ENCODE measurements at regions not wholly inside any gene's neighbourhood (a gene's known extent, or its start where the extent isn't known, plus 50 kb on each side); places are given as distances from the start of the nearest gene placed in this dataset.
"Not testable (repeated sequence)": the region's sequence is repeated elsewhere in the genome, so short reads cannot be mapped to it uniquely, and the experiment has no call there.

DNA sequence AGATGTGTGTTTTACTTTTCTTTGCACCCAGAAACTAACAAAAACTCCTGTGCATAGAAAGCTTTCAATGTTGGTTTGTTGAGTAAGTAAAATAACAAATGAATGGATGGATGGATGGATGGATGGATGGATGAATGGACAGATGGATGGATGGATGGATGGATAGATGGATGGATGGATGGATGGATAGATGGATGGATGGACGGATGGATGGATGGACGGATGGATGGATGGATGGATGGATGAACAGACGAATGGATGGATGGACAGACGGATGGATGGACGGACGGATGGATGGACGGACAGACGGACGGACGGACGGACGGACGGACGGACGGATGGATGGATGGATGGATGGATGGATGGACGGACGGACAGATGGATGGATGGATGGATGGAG lies 181.7 kb downstream of the C6orf118 start:
- not testable (repeated sequence) for H2BK5ac ChIP-seq (ENCODE audit: low read depth, low read length, poor library complexity, severe bottlenecking); H3K79me1 ChIP-seq (replicated peaks; ENCODE audit: low read length, poor library complexity, severe bottlenecking); DNase-seq; H3K4ac ChIP-seq (ENCODE audit: low read depth in 1 of 2, low read length in 2 of 2); H3K9me3 ChIP-seq (ENCODE audit: control insufficient read depth, low read length); H3K18ac ChIP-seq (ENCODE audit: low read depth in 1 of 2, low read length in 2 of 2); H3K4me1 ChIP-seq (ENCODE audit: control insufficient read depth, insufficient read depth, low read depth, low read length); H4K91ac ChIP-seq (ENCODE audit: low read length); H2BK15ac ChIP-seq (ENCODE audit: low read depth, poor library complexity, severe bottlenecking); H2BK120ac ChIP-seq (ENCODE audit: low read depth, low read length); H2AK5ac ChIP-seq (ENCODE audit: low read length, severe bottlenecking); H2BK12ac ChIP-seq (ENCODE audit: low read length in 2 of 2); H4K8ac ChIP-seq (ENCODE audit: low read length); H3K27me3 ChIP-seq (ENCODE audit: control insufficient read depth in 1 of 2, insufficient read depth in 1 of 2, low read length in 2 of 2); H3K36me3 ChIP-seq (ENCODE audit: control insufficient read depth in 1 of 2, insufficient read depth in 2 of 2, low read depth in 1 of 2, low read length in 2 of 2); H3K23ac ChIP-seq (ENCODE audit: low read length in 2 of 2); H3K4me2 ChIP-seq (ENCODE audit: low read length, poor library complexity, severe bottlenecking); H3K27ac ChIP-seq (ENCODE audit: low read length, poor library complexity, severe bottlenecking); H2AFZ ChIP-seq (ENCODE audit: low read depth, low read length); H3K9ac ChIP-seq (ENCODE audit: low read length); H3K4me3 ChIP-seq (ENCODE audit: insufficient read depth in 1 of 2, low read depth in 1 of 2, low read length in 2 of 2)
- peak overlapping the region in 1 of 2 experiments; percentile 55 for H3K14ac ChIP-seq (ENCODE audit: low read length in 2 of 2)
- 44% methylated on average over 17 of the region's 17 CpGs for WGBS

DNA sequence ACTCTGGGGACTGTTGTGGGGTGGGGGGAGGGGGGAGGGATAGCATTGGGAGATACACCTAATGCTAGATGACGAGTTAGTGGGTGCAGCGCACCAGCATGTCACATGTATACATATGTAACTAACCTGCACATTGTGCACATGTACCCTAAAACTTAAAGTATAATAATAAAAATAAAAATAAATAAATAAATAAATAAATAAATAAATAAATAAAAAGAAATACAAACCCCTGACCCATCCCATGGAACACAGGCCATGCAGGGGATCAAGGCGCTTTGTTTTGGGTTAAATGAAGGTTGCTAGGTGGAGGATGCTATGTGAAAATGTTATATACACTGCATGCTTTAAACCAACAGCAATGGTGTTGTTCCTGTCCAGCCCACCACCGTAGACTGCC lies 184.7 kb downstream of the C6orf118 start:
- not testable (repeated sequence) for H3K4me3 ChIP-seq (ENCODE audit: insufficient read depth in 1 of 2, low read depth in 1 of 2, low read length in 2 of 2); H3K4ac ChIP-seq (ENCODE audit: low read depth in 1 of 2, low read length in 2 of 2); H2BK12ac ChIP-seq (ENCODE audit: low read length in 2 of 2); H3K36me3 ChIP-seq (ENCODE audit: control insufficient read depth in 1 of 2, insufficient read depth in 2 of 2, low read depth in 1 of 2, low read length in 2 of 2); H2AK5ac ChIP-seq (ENCODE audit: low read length, severe bottlenecking); H3K4me1 ChIP-seq (ENCODE audit: control insufficient read depth, insufficient read depth, low read depth, low read length); H4K8ac ChIP-seq (ENCODE audit: low read length); H2BK5ac ChIP-seq (ENCODE audit: low read depth, low read length, poor library complexity, severe bottlenecking); H3K9ac ChIP-seq (ENCODE audit: low read length); H3K23ac ChIP-seq (ENCODE audit: low read length in 2 of 2); H2BK120ac ChIP-seq (ENCODE audit: low read depth, low read length); H3K79me1 ChIP-seq (replicated peaks; ENCODE audit: low read length, poor library complexity, severe bottlenecking); H3K9me3 ChIP-seq (ENCODE audit: control insufficient read depth, low read length); H3K4me2 ChIP-seq (ENCODE audit: low read length, poor library complexity, severe bottlenecking); DNase-seq; H4K91ac ChIP-seq (ENCODE audit: low read length); H3K27me3 ChIP-seq (ENCODE audit: control insufficient read depth in 1 of 2, insufficient read depth in 1 of 2, low read length in 2 of 2); H3K27ac ChIP-seq (ENCODE audit: low read length, poor library complexity, severe bottlenecking); H3K14ac ChIP-seq (ENCODE audit: low read length in 2 of 2); H2AFZ ChIP-seq (ENCODE audit: low read depth, low read length); H2BK15ac ChIP-seq (ENCODE audit: low read depth, poor library complexity, severe bottlenecking); H3K18ac ChIP-seq (ENCODE audit: low read depth in 1 of 2, low read length in 2 of 2)
- WGBS: 92% methylated on average over 1 of the region's 4 CpGs

DNA sequence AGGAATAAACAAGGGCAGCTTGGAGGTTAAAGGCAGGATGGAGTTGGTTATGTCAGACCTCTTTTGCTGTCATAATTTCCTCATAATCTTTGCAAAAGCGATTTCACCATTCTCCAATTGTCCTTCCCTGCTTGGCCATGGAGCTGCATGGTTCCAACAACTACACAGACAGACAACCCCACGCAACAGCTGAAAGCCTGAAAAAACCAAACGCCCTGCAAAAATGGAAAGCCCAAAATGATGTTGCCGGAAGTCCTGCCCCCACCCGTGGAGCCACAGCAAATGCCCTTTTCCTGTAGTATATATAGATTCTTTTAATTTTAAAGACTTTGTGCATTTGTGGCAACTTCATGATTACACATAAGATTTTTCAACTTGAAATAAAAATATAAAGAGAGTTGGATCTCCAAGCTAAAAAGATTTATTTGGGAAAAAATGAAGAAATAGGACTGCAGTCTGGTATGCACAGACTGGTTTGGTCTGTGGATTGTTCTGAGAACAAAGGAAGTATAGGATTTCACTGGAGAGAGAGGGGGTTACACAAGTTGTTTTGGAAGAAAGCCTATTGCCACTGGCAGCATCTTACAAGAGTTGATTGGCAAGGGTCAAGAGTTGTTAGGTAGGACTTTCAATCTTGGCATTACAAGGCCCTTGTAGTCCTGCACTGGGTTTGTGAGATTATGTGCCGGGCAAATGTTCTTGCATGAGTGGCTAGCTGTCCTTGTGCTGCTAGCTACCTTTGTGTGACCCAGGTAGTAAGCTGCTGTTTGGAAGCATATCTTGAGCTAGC lies 190.0 kb downstream of the C6orf118 start:
- Histone ChIP-seq H2BK12ac (ENCODE audit: low read length in 2 of 2) (no peak overlapping the region), H3K9me3 (ENCODE audit: control insufficient read depth, low read length) (peaks cover 6% of the 10 kb centered on the region), H3K18ac (ENCODE audit: low read depth in 1 of 2, low read length in 2 of 2) (no peak overlapping the region), H3K4me1 (ENCODE audit: control insufficient read depth, insufficient read depth, low read depth, low read length) (no peaks in the 10 kb centered on the region), H2AFZ (ENCODE audit: low read depth, low read length) (no peak overlapping the region), H3K36me3 (ENCODE audit: control insufficient read depth in 1 of 2, insufficient read depth in 2 of 2, low read depth in 1 of 2, low read length in 2 of 2) (no peaks in the 10 kb centered on the region), H3K27me3 (ENCODE audit: control insufficient read depth in 1 of 2, insufficient read depth in 1 of 2, low read length in 2 of 2) (no peaks in the 10 kb centered on the region), H3K4ac (ENCODE audit: low read depth in 1 of 2, low read length in 2 of 2) (no peak overlapping the region), H3K4me2 (ENCODE audit: low read length, poor library complexity, severe bottlenecking) (no peak overlapping the region), H3K27ac (ENCODE audit: low read length, poor library complexity, severe bottlenecking) (no peak overlapping the region), H2AK5ac (ENCODE audit: low read length, severe bottlenecking) (no peak overlapping the region), H4K8ac (ENCODE audit: low read length) (no peak overlapping the region), H2BK15ac (ENCODE audit: low read depth, poor library complexity, severe bottlenecking) (no peak overlapping the region), H4K91ac (ENCODE audit: low read length) (no peak overlapping the region), H2BK5ac (ENCODE audit: low read depth, low read length, poor library complexity, severe bottlenecking) (no peak overlapping the region), H3K23ac (ENCODE audit: low read length in 2 of 2) (no peak overlapping the region), H3K14ac (ENCODE audit: low read length in 2 of 2) (no peak overlapping the region), H2BK120ac (ENCODE audit: low read depth, low read length) (no peak overlapping the region), H3K4me3 (ENCODE audit: insufficient read depth in 1 of 2, low read depth in 1 of 2, low read length in 2 of 2) (no peak overlapping the region), H3K79me1 (replicated peaks; ENCODE audit: low read length, poor library complexity, severe bottlenecking) (no peaks in the 10 kb centered on the region), H3K9ac (ENCODE audit: low read length) (no peak overlapping the region)
- DNase-seq: no peak
- WGBS: 85% methylated on average over 4 of the region's 6 CpGs

DNA sequence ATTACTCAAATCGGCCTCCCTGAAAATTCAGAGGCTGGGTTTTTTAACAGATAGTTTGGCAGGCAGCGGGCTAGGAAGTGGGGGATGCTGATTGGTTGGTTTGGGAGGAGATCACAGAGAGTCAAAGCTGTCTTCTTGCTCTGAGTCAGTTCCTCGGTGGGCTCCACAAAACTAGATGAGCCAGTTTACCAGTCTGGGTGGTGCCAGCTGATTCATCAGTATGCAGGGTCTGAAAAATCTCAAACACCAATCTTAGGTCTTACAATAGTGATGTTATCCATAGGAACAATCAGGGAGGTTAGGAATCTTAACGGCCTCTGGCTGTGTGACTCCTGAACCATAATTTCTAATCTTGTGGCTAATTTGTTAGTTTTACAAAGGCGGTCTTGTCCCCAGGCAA lies 190.7 kb downstream of the C6orf118 start:
- Histone ChIP-seq H2BK120ac (ENCODE audit: low read depth, low read length) (no peak overlapping the region), H3K14ac (ENCODE audit: low read length in 2 of 2) (no peak overlapping the region), H3K23ac (ENCODE audit: low read length in 2 of 2) (no peak overlapping the region), H4K91ac (ENCODE audit: low read length) (no peak overlapping the region), H2BK12ac (ENCODE audit: low read length in 2 of 2) (no peak overlapping the region), H2BK5ac (ENCODE audit: low read depth, low read length, poor library complexity, severe bottlenecking) (no peak overlapping the region), H3K36me3 (ENCODE audit: control insufficient read depth in 1 of 2, insufficient read depth in 2 of 2, low read depth in 1 of 2, low read length in 2 of 2) (no peaks in the 10 kb centered on the region), H4K8ac (ENCODE audit: low read length) (no peak overlapping the region), H2BK15ac (ENCODE audit: low read depth, poor library complexity, severe bottlenecking) (no peak overlapping the region), H3K18ac (ENCODE audit: low read depth in 1 of 2, low read length in 2 of 2) (no peak overlapping the region), H3K27me3 (ENCODE audit: control insufficient read depth in 1 of 2, insufficient read depth in 1 of 2, low read length in 2 of 2) (no peaks in the 10 kb centered on the region), H3K9me3 (ENCODE audit: control insufficient read depth, low read length) (peaks cover 13% of the 10 kb centered on the region), H3K4ac (ENCODE audit: low read depth in 1 of 2, low read length in 2 of 2) (no peak overlapping the region), H3K4me2 (ENCODE audit: low read length, poor library complexity, severe bottlenecking) (no peak overlapping the region), H3K4me3 (ENCODE audit: insufficient read depth in 1 of 2, low read depth in 1 of 2, low read length in 2 of 2) (no peak overlapping the region), H2AK5ac (ENCODE audit: low read length, severe bottlenecking) (no peak overlapping the region), H2AFZ (ENCODE audit: low read depth, low read length) (no peak overlapping the region), H3K79me1 (replicated peaks; ENCODE audit: low read length, poor library complexity, severe bottlenecking) (no peaks in the 10 kb centered on the region), H3K9ac (ENCODE audit: low read length) (no peak overlapping the region), H3K4me1 (ENCODE audit: control insufficient read depth, insufficient read depth, low read depth, low read length) (no peaks in the 10 kb centered on the region), H3K27ac (ENCODE audit: low read length, poor library complexity, severe bottlenecking) (no peak overlapping the region)
- WGBS: 81% methylated on average over 3 of the region's 5 CpGs
- no peak for DNase-seq
